A549 (cell line): ENCODE measurements at regions not wholly inside any gene's neighbourhood (a gene's known extent, or its start where the extent isn't known, plus 50 kb on each side); places are given as distances from the start of the nearest gene placed in this dataset.

Experiments used
- CHD2 ChIP-seq: fragments of 150-350 bp; IDR thresholded peaks from 2 replicates; pipeline ENCODE4 v1.6.1; 2014; ENCODE audit warnings: low read length; ENCODE audit not compliant: partially characterized antibody
- EP300 ChIP-seq, 2 experiments: fragments of >200 bp; sonication (Bioruptor Twin); formaldehyde crosslinking; IDR thresholded peaks; 2 replicates in 1 of 2; 3 replicates in 1 of 2; pipeline ENCODE4 v1.6.1; 2016 to 2017
- HOXA7 ChIP-seq: fragments of 250-450 bp; sonication (Bioruptor Pico); IDR thresholded peaks from 2 replicates; pipeline ENCODE4 v1.5.0; 2020; ENCODE audit warnings: mild to moderate bottlenecking, moderate library complexity
- JUNB ChIP-seq: fragments of >200 bp; sonication (Bioruptor Twin); formaldehyde crosslinking; IDR thresholded peaks from 2 replicates; pipeline ENCODE4 v1.6.1; 2016
- MAZ ChIP-seq: fragments of 150-350 bp; IDR thresholded peaks from 2 replicates; pipeline ENCODE4 v1.6.1; 2014; ENCODE audit warnings: antibody characterized with exemption, low read depth, low read length, borderline replicate concordance
- PBX3 ChIP-seq: IDR thresholded peaks from 2 replicates; pipeline ENCODE4 v1.6.1; 2012
- PHF8 ChIP-seq: fragments of 200-600 bp; sonication (generic); IDR thresholded peaks from 2 replicates; pipeline ENCODE4 v1.6.1; 2016; ENCODE audit warnings: low read depth, mild to moderate bottlenecking, antibody characterized with exemption, moderate library complexity, borderline replicate concordance
- POLR2A ChIP-seq: IDR thresholded peaks from 2 replicates; pipeline ENCODE4 v1.6.1; 2012; ENCODE audit warnings: mild to moderate bottlenecking, low read length
- POLR2AphosphoS2 ChIP-seq: conservative IDR thresholded peaks from 2 replicates; pipeline ENCODE4 v1.6.1; 2012; ENCODE audit warnings: low read length, improper control_type of control experiment, inconsistent platforms
- RARB ChIP-seq: fragments of 250-450 bp; sonication (Bioruptor Pico); IDR thresholded peaks from 2 replicates; pipeline ENCODE4 v1.8.0; 2021; ENCODE audit warnings: mild to moderate bottlenecking, moderate library complexity
- TF ChIP-seq, protein P1 (sequence below): fragments of >200 bp; sonication (Bioruptor Twin); formaldehyde crosslinking; IDR thresholded peaks from 3 replicates; pipeline ENCODE4 v1.5.1; 2016
- TF ChIP-seq, protein P2 (sequence below): fragments of 200-600 bp; sonication (generic); IDR thresholded peaks from 2 replicates; pipeline ENCODE4 v1.6.1; 2016; ENCODE audit warnings: antibody characterized with exemption, mild to moderate bottlenecking, moderate library complexity
- TF ChIP-seq, protein P3 (sequence below): IDR thresholded peaks from 2 replicates; pipeline ENCODE4 v1.6.1; 2012; ENCODE audit warnings: low read depth, borderline replicate concordance

GRCh38 chr9:111271481-111272080, 58.4 kb downstream of the OR2K2 start:
- TF ChIP-seq POLR2AphosphoS2 = no peak
- TF ChIP-seq EP300 (IDR thresholded peaks at IDR 0.05) = no peak
- TF ChIP-seq CHD2 = no peak
- TF ChIP-seq, protein P1, sequence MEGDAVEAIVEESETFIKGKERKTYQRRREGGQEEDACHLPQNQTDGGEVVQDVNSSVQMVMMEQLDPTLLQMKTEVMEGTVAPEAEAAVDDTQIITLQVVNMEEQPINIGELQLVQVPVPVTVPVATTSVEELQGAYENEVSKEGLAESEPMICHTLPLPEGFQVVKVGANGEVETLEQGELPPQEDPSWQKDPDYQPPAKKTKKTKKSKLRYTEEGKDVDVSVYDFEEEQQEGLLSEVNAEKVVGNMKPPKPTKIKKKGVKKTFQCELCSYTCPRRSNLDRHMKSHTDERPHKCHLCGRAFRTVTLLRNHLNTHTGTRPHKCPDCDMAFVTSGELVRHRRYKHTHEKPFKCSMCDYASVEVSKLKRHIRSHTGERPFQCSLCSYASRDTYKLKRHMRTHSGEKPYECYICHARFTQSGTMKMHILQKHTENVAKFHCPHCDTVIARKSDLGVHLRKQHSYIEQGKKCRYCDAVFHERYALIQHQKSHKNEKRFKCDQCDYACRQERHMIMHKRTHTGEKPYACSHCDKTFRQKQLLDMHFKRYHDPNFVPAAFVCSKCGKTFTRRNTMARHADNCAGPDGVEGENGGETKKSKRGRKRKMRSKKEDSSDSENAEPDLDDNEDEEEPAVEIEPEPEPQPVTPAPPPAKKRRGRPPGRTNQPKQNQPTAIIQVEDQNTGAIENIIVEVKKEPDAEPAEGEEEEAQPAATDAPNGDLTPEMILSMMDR = no peak
- TF ChIP-seq PBX3 = no peak
- no peak for TF ChIP-seq JUNB
- TF ChIP-seq, protein P2, sequence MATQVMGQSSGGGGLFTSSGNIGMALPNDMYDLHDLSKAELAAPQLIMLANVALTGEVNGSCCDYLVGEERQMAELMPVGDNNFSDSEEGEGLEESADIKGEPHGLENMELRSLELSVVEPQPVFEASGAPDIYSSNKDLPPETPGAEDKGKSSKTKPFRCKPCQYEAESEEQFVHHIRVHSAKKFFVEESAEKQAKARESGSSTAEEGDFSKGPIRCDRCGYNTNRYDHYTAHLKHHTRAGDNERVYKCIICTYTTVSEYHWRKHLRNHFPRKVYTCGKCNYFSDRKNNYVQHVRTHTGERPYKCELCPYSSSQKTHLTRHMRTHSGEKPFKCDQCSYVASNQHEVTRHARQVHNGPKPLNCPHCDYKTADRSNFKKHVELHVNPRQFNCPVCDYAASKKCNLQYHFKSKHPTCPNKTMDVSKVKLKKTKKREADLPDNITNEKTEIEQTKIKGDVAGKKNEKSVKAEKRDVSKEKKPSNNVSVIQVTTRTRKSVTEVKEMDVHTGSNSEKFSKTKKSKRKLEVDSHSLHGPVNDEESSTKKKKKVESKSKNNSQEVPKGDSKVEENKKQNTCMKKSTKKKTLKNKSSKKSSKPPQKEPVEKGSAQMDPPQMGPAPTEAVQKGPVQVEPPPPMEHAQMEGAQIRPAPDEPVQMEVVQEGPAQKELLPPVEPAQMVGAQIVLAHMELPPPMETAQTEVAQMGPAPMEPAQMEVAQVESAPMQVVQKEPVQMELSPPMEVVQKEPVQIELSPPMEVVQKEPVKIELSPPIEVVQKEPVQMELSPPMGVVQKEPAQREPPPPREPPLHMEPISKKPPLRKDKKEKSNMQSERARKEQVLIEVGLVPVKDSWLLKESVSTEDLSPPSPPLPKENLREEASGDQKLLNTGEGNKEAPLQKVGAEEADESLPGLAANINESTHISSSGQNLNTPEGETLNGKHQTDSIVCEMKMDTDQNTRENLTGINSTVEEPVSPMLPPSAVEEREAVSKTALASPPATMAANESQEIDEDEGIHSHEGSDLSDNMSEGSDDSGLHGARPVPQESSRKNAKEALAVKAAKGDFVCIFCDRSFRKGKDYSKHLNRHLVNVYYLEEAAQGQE = no peak
- TF ChIP-seq POLR2A = no peak
- TF ChIP-seq RARB (CRISPR knock-in tag) = no peak
- TF ChIP-seq PHF8 = no peak
- no peak for TF ChIP-seq MAZ
- TF ChIP-seq HOXA7 (CRISPR knock-in tag) = no peak
- TF ChIP-seq, protein P3, sequence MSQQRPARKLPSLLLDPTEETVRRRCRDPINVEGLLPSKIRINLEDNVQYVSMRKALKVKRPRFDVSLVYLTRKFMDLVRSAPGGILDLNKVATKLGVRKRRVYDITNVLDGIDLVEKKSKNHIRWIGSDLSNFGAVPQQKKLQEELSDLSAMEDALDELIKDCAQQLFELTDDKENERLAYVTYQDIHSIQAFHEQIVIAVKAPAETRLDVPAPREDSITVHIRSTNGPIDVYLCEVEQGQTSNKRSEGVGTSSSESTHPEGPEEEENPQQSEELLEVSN = no peak
